ENCODE measurements at regions not wholly inside any gene's neighbourhood (a gene's known extent, or its start where the extent isn't known, plus 50 kb on each side); places are given as distances from the start of the nearest gene placed in this dataset.

GRCh38 chr16:13856811-13857511 lies 63.0 kb upstream of the ERCC4 start:
- TF ChIP-seq, protein P1, sequence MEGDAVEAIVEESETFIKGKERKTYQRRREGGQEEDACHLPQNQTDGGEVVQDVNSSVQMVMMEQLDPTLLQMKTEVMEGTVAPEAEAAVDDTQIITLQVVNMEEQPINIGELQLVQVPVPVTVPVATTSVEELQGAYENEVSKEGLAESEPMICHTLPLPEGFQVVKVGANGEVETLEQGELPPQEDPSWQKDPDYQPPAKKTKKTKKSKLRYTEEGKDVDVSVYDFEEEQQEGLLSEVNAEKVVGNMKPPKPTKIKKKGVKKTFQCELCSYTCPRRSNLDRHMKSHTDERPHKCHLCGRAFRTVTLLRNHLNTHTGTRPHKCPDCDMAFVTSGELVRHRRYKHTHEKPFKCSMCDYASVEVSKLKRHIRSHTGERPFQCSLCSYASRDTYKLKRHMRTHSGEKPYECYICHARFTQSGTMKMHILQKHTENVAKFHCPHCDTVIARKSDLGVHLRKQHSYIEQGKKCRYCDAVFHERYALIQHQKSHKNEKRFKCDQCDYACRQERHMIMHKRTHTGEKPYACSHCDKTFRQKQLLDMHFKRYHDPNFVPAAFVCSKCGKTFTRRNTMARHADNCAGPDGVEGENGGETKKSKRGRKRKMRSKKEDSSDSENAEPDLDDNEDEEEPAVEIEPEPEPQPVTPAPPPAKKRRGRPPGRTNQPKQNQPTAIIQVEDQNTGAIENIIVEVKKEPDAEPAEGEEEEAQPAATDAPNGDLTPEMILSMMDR (IDR thresholded peaks at IDR 0.05) = no peak
- no peak for TF ChIP-seq FOXM1 (IDR thresholded peaks at IDR 0.05; ENCODE audit: low read depth)
- TF ChIP-seq CHD2 (IDR thresholded peaks at IDR 0.05; ENCODE audit: low read length, partially characterized antibody) = no peak
- TF ChIP-seq, protein P2, sequence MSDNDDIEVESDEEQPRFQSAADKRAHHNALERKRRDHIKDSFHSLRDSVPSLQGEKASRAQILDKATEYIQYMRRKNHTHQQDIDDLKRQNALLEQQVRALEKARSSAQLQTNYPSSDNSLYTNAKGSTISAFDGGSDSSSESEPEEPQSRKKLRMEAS (IDR thresholded peaks at IDR 0.05; ENCODE audit: low read depth) = no peak
- no peak for TF ChIP-seq EZH2phosphoT487 (IDR thresholded peaks at IDR 0.05; ENCODE audit: borderline replicate concordance, low read depth)
- TF ChIP-seq REST (IDR thresholded peaks at IDR 0.05; ENCODE audit: low read depth, low read length) = no peak
- TF ChIP-seq EP300 (IDR thresholded peaks at IDR 0.05; ENCODE audit: borderline replicate concordance in 1 of 2, low read depth in 1 of 2, low read length in 1 of 2) = no peak
- no peak for TF ChIP-seq POLR2AphosphoS5 (IDR thresholded peaks at IDR 0.05; ENCODE audit: low read depth, low read length)
- TF ChIP-seq RFX5 (IDR thresholded peaks at IDR 0.05; ENCODE audit: low read length) = no peak
- TF ChIP-seq FOXJ3 (CRISPR knock-in tag; IDR thresholded peaks at IDR 0.05) = no peak
- no peak for TF ChIP-seq GABPA (IDR thresholded peaks at IDR 0.05; ENCODE audit: low read depth)
- TF ChIP-seq RAD21 (IDR thresholded peaks at IDR 0.05; ENCODE audit: low read length) = no peak
- no peak for TF ChIP-seq TAF1 (IDR thresholded peaks at IDR 0.05; ENCODE audit: borderline replicate concordance, low read depth, low read length)
- no peak for TF ChIP-seq PBX3 (IDR thresholded peaks at IDR 0.05)

All from SK-N-SH (cell line).